H1 (cell line): ENCODE measurements at regions not wholly inside any gene's neighbourhood (a gene's known extent, or its start where the extent isn't known, plus 50 kb on each side); places are given as distances from the start of the nearest gene placed in this dataset.

Source experiments
- ATF3 ChIP-seq: IDR thresholded peaks from 2 replicates; pipeline ENCODE4 v1.6.1; 2011; ENCODE audit warnings: low read depth, mild to moderate bottlenecking, low read length; ENCODE audit not compliant: insufficient read depth
- CREB1 ChIP-seq: IDR thresholded peaks from 2 replicates; pipeline ENCODE4 v1.6.1; 2012; ENCODE audit warnings: inconsistent platforms
- CTCF ChIP-seq, 3 experiments: IDR thresholded peaks; 1 replicate in 2 of 3; 2 replicates in 1 of 3; pipeline versions ENCODE4 v1.5.1 to v1.6.1; 2011; ENCODE audit warnings: low read length in 3 of 3, mild to moderate bottlenecking in 3 of 3, inconsistent platforms in 2 of 3, low read depth in 1 of 3, moderate library complexity in 1 of 3; ENCODE audit not compliant: insufficient read depth in 1 of 3; ENCODE audit errors: control extremely low read depth in 1 of 3
- EP300 ChIP-seq, 2 experiments: IDR thresholded peaks; 1 replicate in 1 of 2; 2 replicates in 1 of 2; pipeline ENCODE4 v1.6.1; 2011 to 2012; ENCODE audit warnings: low read depth in 2 of 2, low read length in 2 of 2, mild to moderate bottlenecking in 2 of 2, borderline replicate concordance in 1 of 2, inconsistent platforms in 1 of 2, moderate library complexity in 1 of 2
- EZH2 ChIP-seq: fragments of 200-600 bp; sonication (generic); IDR thresholded peaks from 2 replicates; pipeline ENCODE4 v1.7.1; 2012; ENCODE audit warnings: low read depth, mild to moderate bottlenecking, moderate library complexity, low read length, inconsistent platforms; ENCODE audit not compliant: severe bottlenecking
- FOSL1 ChIP-seq: IDR thresholded peaks from 2 replicates; pipeline ENCODE4 v1.6.1; 2011; ENCODE audit warnings: mild to moderate bottlenecking, low read depth, low read length, moderate library complexity; ENCODE audit not compliant: insufficient read depth
- GTF2F1 ChIP-seq: IDR thresholded peaks from 2 replicates; pipeline ENCODE4 v1.6.1; 2012; ENCODE audit warnings: low read depth, low read length, improper control_type of control experiment, borderline replicate concordance
- POLR2A ChIP-seq, 2 experiments: IDR thresholded peaks; 1 replicate in 1 of 2; 2 replicates in 1 of 2; pipeline ENCODE4 v1.6.1; 2011; ENCODE audit warnings: low read depth in 2 of 2, low read length in 2 of 2, mild to moderate bottlenecking in 2 of 2; ENCODE audit errors: control extremely low read depth in 1 of 2
- POLR2AphosphoS5 ChIP-seq: IDR thresholded peaks from 2 replicates; pipeline ENCODE4 v1.6.1; 2011; ENCODE audit warnings: low read depth, low read length
- RFX5 ChIP-seq: IDR thresholded peaks from 2 replicates; pipeline ENCODE4 v1.6.1; 2011; ENCODE audit warnings: low read depth, low read length, improper control_type of control experiment, borderline replicate concordance
- SP1 ChIP-seq: IDR thresholded peaks from 2 replicates; pipeline ENCODE4 v1.6.1; 2011; ENCODE audit warnings: low read depth, low read length

GRCh38 chr1:188489336-188490112 is 1660.8 kb downstream of the PLA2G4A start:
- no peak for TF ChIP-seq POLR2A (IDR thresholded peaks at IDR 0.05; ENCODE audit: control extremely low read depth in 1 of 2, low read depth in 2 of 2, low read length in 2 of 2)
- TF ChIP-seq FOSL1 = no peak
- no peak for TF ChIP-seq SP1
- TF ChIP-seq CTCF (IDR thresholded peaks at IDR 0.05; ENCODE audit: control extremely low read depth in 1 of 3, insufficient read depth in 1 of 3, low read depth in 1 of 3, low read length in 3 of 3) = no peak
- no peak for TF ChIP-seq POLR2AphosphoS5
- no peak for TF ChIP-seq CREB1
- TF ChIP-seq EZH2 = no peak
- TF ChIP-seq RFX5 = no peak
- TF ChIP-seq EP300 (IDR thresholded peaks at IDR 0.05; ENCODE audit: borderline replicate concordance in 1 of 2, low read depth in 2 of 2, low read length in 2 of 2) = no peak
- TF ChIP-seq ATF3 = no peak
- TF ChIP-seq GTF2F1 = no peak
